ENCODE measurements at regions not wholly inside any gene's neighbourhood (a gene's known extent, or its start where the extent isn't known, plus 50 kb on each side); places are given as distances from the start of the nearest gene placed in this dataset.

GRCh38 chr15:62402687-62403086 lies 237.6 kb upstream of the C2CD4B start:
- TF ChIP-seq CTCF (IDR thresholded peaks at IDR 0.05) (no peak), EZH2 (IDR thresholded peaks at IDR 0.05; ENCODE audit: borderline replicate concordance, insufficient read depth, low read depth, low read length, poor library complexity, severe bottlenecking) (no peak)

Data from B cell (primary cell).